ENCODE measurements at regions not wholly inside any gene's neighbourhood (a gene's known extent, or its start where the extent isn't known, plus 50 kb on each side); places are given as distances from the start of the nearest gene placed in this dataset.

DNA sequence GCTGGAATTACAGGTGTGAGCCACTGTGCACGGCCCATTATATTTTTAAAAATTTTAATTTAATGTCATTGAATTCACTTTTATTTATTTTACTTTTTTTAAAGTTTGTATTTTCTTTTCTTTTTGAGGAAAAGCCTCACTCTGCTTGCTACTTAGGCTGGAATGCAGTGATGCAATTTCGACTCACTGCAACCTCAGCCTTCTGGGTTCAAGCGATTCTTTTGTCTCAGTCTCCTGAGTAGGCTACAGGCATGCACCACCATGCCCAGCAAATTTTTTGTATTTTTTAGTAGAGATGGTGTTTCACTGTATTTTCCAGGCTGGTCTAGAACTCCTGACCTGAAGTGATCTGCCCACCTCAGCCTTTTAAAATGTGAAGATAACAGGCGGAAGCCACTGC is 277.5 kb upstream of the HSFY2 start:
- TF ChIP-seq, protein P1, sequence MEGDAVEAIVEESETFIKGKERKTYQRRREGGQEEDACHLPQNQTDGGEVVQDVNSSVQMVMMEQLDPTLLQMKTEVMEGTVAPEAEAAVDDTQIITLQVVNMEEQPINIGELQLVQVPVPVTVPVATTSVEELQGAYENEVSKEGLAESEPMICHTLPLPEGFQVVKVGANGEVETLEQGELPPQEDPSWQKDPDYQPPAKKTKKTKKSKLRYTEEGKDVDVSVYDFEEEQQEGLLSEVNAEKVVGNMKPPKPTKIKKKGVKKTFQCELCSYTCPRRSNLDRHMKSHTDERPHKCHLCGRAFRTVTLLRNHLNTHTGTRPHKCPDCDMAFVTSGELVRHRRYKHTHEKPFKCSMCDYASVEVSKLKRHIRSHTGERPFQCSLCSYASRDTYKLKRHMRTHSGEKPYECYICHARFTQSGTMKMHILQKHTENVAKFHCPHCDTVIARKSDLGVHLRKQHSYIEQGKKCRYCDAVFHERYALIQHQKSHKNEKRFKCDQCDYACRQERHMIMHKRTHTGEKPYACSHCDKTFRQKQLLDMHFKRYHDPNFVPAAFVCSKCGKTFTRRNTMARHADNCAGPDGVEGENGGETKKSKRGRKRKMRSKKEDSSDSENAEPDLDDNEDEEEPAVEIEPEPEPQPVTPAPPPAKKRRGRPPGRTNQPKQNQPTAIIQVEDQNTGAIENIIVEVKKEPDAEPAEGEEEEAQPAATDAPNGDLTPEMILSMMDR (IDR thresholded peaks at IDR 0.05), result no peak
- Mint-ChIP-seq H3K27me3 (no peaks in the 10 kb centered on the region), H3K27ac (no peak overlapping the region), H3K9me3 (no peaks in the 10 kb centered on the region), H3K36me3 (ENCODE audit: low read depth) (peaks cover 5% of the 10 kb centered on the region), H3K4me3 (no peak overlapping the region), H3K4me1 (ENCODE audit: low read depth) (no peaks in the 10 kb centered on the region)
- H3K27ac ChIP-seq (ENCODE audit: low read depth in 1 of 2, low read length in 2 of 2), result no peak overlapping the region
- intact Hi-C loops (cut with DNase I, micrococcal nuclease), result no loop called here
- CTCF ChIA-PET, result no interaction called here
- no peak overlapping the region for H3K4me3 ChIP-seq (ENCODE audit: low read length)
- DNase-seq, result no peak
- H3K27me3 ChIP-seq (ENCODE audit: control insufficient read depth in 1 of 2, insufficient read depth in 2 of 2, low read length in 2 of 2), result no peaks in the 10 kb centered on the region
- no peaks in the 10 kb centered on the region for H3K4me1 ChIP-seq (ENCODE audit: insufficient read depth, low read length)
- H3K36me3 ChIP-seq (ENCODE audit: insufficient read depth, low read length), result no peaks in the 10 kb centered on the region
- peaks cover 0 to 6% of the 10 kb centered on the region in 2 experiments for H3K9me3 ChIP-seq (ENCODE audit: control insufficient read depth in 1 of 2, insufficient read depth in 1 of 2, low read length in 2 of 2)
- ATAC-seq (ENCODE audit: poor library complexity), result no peak
- POLR2A ChIA-PET, result no interaction called here

DNA sequence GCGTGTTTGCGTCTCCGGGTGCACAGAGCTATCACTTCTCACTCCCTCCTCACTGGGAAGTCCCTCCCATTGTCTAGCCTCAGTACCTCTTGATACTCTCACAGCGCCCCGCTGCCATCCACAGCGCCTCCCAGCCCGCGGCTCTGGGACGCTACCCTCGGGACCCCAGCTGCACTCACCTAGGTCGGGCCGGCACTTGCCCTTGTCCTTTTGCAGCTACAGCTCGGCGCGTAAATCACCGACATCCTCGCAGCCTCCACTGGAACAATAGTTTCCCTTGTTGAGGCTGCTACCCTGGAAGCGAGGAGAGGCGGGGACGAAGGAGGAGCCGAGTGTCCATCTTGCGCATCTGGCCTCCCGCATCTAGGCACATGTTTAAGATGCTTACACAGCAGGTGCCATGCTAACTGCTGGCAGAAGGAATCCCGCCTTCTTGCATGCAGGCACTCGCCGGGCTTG is 269.5 kb upstream of the HSFY2 start:
- H3K27me3 Mint-ChIP-seq, result no peaks in the 10 kb centered on the region
- no peak overlapping the region for H3K27ac Mint-ChIP-seq
- Histone ChIP-seq H3K4me3 (ENCODE audit: low read length) (no peak overlapping the region), H3K4me1 (ENCODE audit: insufficient read depth, low read length) (no peaks in the 10 kb centered on the region), H3K9me3 (ENCODE audit: control insufficient read depth in 1 of 2, insufficient read depth in 1 of 2, low read length in 2 of 2) (peaks cover 0 to 6% of the 10 kb centered on the region in 2 experiments), H3K27ac (ENCODE audit: low read depth in 1 of 2, low read length in 2 of 2) (no peak overlapping the region), H3K27me3 (ENCODE audit: control insufficient read depth in 1 of 2, insufficient read depth in 2 of 2, low read length in 2 of 2) (no peaks in the 10 kb centered on the region), H3K36me3 (ENCODE audit: insufficient read depth, low read length) (no peaks in the 10 kb centered on the region)
- ChIA-PET CTCF (no interaction called here), POLR2A (no interaction called here)
- intact Hi-C loops (cut with DNase I, micrococcal nuclease), result no loop called here
- H3K4me1 Mint-ChIP-seq (ENCODE audit: low read depth), result no peaks in the 10 kb centered on the region
- H3K36me3 Mint-ChIP-seq (ENCODE audit: low read depth), result peaks cover 32% of the 10 kb centered on the region
- peaks cover 2% of the 10 kb centered on the region for H3K9me3 Mint-ChIP-seq
- no peak overlapping the region for H3K4me3 Mint-ChIP-seq
- DNase-seq (no peak), ATAC-seq (ENCODE audit: poor library complexity) (no peak)
- TF ChIP-seq, protein P1 (IDR thresholded peaks at IDR 0.05), result no peak

DNA sequence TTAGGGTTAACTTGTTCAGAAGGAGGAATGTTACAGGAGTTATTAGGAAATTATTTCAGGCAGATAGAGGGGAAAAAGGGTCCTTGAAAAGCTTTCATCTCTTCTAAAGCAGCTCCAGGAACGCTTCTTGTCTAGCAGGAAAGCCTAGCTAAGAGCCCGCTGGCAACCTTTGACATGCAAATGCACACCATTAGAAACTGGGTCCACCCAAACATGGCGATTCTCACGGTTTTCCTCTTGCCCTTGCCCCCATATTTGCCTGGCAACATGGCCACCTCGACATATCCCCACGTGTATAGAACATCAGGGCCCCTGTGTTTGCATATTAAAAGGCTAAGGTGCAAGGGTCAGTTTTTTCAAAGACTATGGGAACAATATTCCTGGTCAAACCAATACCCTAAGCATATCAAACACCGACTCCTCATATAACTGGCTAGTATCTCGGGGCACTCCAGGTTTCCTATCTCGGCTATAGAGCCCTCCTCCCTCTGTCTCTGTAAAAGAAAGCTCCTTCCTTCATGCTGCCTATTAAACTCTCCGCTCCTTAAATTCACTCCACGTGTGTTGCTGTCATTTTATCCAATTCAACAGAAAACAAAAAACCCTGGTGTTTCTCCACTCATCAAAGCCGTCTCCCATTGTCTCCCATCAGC is 268.9 kb upstream of the HSFY2 start:
- H3K4me1 ChIP-seq (ENCODE audit: insufficient read depth, low read length), result no peaks in the 10 kb centered on the region
- peaks cover 32% of the 10 kb centered on the region for H3K36me3 Mint-ChIP-seq (ENCODE audit: low read depth)
- TF ChIP-seq, protein P1 (IDR thresholded peaks at IDR 0.05), result no peak
- H3K27me3 Mint-ChIP-seq, result no peaks in the 10 kb centered on the region
- H3K9me3 Mint-ChIP-seq, result peaks cover 2% of the 10 kb centered on the region
- no peak overlapping the region for H3K4me3 ChIP-seq (ENCODE audit: low read length)
- H3K36me3 ChIP-seq (ENCODE audit: insufficient read depth, low read length), result no peaks in the 10 kb centered on the region
- DNase-seq (no peak), ATAC-seq (ENCODE audit: poor library complexity) (no peak)
- H3K27ac ChIP-seq (ENCODE audit: low read depth in 1 of 2, low read length in 2 of 2), result no peak overlapping the region
- ChIA-PET POLR2A (no interaction called here), CTCF (no interaction called here)
- intact Hi-C loops (cut with DNase I, micrococcal nuclease), result no loop called here
- H3K4me1 Mint-ChIP-seq (ENCODE audit: low read depth), result no peaks in the 10 kb centered on the region
- H3K27ac Mint-ChIP-seq, result no peak overlapping the region
- no peaks in the 10 kb centered on the region for H3K27me3 ChIP-seq (ENCODE audit: control insufficient read depth in 1 of 2, insufficient read depth in 2 of 2, low read length in 2 of 2)
- no peak overlapping the region for H3K4me3 Mint-ChIP-seq
- peaks cover 0 to 6% of the 10 kb centered on the region in 2 experiments for H3K9me3 ChIP-seq (ENCODE audit: control insufficient read depth in 1 of 2, insufficient read depth in 1 of 2, low read length in 2 of 2)

Data from CD4-positive, alpha-beta T cell (primary cell).